ENCODE measurements at regions not wholly inside any gene's neighbourhood (a gene's known extent, or its start where the extent isn't known, plus 50 kb on each side); places are given as distances from the start of the nearest gene placed in this dataset.

- TF ChIP-seq, protein P1, sequence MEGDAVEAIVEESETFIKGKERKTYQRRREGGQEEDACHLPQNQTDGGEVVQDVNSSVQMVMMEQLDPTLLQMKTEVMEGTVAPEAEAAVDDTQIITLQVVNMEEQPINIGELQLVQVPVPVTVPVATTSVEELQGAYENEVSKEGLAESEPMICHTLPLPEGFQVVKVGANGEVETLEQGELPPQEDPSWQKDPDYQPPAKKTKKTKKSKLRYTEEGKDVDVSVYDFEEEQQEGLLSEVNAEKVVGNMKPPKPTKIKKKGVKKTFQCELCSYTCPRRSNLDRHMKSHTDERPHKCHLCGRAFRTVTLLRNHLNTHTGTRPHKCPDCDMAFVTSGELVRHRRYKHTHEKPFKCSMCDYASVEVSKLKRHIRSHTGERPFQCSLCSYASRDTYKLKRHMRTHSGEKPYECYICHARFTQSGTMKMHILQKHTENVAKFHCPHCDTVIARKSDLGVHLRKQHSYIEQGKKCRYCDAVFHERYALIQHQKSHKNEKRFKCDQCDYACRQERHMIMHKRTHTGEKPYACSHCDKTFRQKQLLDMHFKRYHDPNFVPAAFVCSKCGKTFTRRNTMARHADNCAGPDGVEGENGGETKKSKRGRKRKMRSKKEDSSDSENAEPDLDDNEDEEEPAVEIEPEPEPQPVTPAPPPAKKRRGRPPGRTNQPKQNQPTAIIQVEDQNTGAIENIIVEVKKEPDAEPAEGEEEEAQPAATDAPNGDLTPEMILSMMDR (IDR thresholded peaks at IDR 0.05): peak; percentile 29 to 58 (median 40)
- no peak for TF ChIP-seq POLR2A (IDR thresholded peaks at IDR 0.05)
Measured at GRCh38 chr6:151675746-151676459, 131.6 kb upstream of the ESR1 start.
